H1 (cell line): ENCODE measurements at regions not wholly inside any gene's neighbourhood (a gene's known extent, or its start where the extent isn't known, plus 50 kb on each side); places are given as distances from the start of the nearest gene placed in this dataset.

ENCODE experiments used
- BACH1 ChIP-seq: IDR thresholded peaks from 2 replicates; pipeline ENCODE4 v1.6.1; 2012; ENCODE audit warnings: low read length, improper control_type of control experiment
- FOSL1 ChIP-seq: IDR thresholded peaks from 2 replicates; pipeline ENCODE4 v1.6.1; 2011; ENCODE audit warnings: mild to moderate bottlenecking, low read depth, low read length, moderate library complexity; ENCODE audit not compliant: insufficient read depth
- GABPA ChIP-seq: IDR thresholded peaks from 2 replicates; pipeline ENCODE4 v1.6.1; 2011; ENCODE audit warnings: mild to moderate bottlenecking, low read length, moderate library complexity, borderline replicate concordance; ENCODE audit not compliant: insufficient read depth
- GTF2F1 ChIP-seq: IDR thresholded peaks from 2 replicates; pipeline ENCODE4 v1.6.1; 2012; ENCODE audit warnings: low read depth, low read length, improper control_type of control experiment, borderline replicate concordance
- HDAC6 ChIP-seq: IDR thresholded peaks from one replicate; pipeline ENCODE4 v1.7.1; 2012; ENCODE audit warnings: low read depth, mild to moderate bottlenecking, inconsistent platforms, low read length, moderate library complexity
- JUND ChIP-seq: IDR thresholded peaks from 2 replicates; pipeline ENCODE4 v1.6.1; 2011; ENCODE audit warnings: mild to moderate bottlenecking, improper control_type of control experiment, low read length
- PHF8 ChIP-seq: fragments of 200-600 bp; sonication (generic); conservative IDR thresholded peaks from 2 replicates; pipeline ENCODE4 v1.7.1; 2012; ENCODE audit warnings: low read depth, mild to moderate bottlenecking, inconsistent platforms, low read length, moderate library complexity
- POLR2A ChIP-seq, 2 experiments: IDR thresholded peaks; 1 replicate in 1 of 2; 2 replicates in 1 of 2; pipeline ENCODE4 v1.6.1; 2011; ENCODE audit warnings: low read depth in 2 of 2, low read length in 2 of 2, mild to moderate bottlenecking in 2 of 2; ENCODE audit errors: control extremely low read depth in 1 of 2
- SAP30 ChIP-seq: fragments of 300-600 bp; sonication (generic); IDR thresholded peaks from 2 replicates; pipeline ENCODE4 v1.7.1; 2012; ENCODE audit warnings: low read length, moderate library complexity, mild to moderate bottlenecking, inconsistent platforms; ENCODE audit not compliant: insufficient read depth, insufficient replicate concordance
- SIRT6 ChIP-seq: IDR thresholded peaks from one replicate; pipeline ENCODE4 v1.7.1; 2012; ENCODE audit warnings: low read length, inconsistent platforms
- TCF12 ChIP-seq: IDR thresholded peaks from 2 replicates; pipeline ENCODE4 v1.6.1; 2011; ENCODE audit warnings: low read depth, mild to moderate bottlenecking, low read length
- TF ChIP-seq, protein P1 (sequence below): fragments of 300-600 bp; sonication (generic); IDR thresholded peaks from 2 replicates; pipeline ENCODE4 v1.7.1; 2012; ENCODE audit warnings: low read length, moderate library complexity, mild to moderate bottlenecking, inconsistent platforms; ENCODE audit not compliant: insufficient replicate concordance

- TF ChIP-seq, protein P1, sequence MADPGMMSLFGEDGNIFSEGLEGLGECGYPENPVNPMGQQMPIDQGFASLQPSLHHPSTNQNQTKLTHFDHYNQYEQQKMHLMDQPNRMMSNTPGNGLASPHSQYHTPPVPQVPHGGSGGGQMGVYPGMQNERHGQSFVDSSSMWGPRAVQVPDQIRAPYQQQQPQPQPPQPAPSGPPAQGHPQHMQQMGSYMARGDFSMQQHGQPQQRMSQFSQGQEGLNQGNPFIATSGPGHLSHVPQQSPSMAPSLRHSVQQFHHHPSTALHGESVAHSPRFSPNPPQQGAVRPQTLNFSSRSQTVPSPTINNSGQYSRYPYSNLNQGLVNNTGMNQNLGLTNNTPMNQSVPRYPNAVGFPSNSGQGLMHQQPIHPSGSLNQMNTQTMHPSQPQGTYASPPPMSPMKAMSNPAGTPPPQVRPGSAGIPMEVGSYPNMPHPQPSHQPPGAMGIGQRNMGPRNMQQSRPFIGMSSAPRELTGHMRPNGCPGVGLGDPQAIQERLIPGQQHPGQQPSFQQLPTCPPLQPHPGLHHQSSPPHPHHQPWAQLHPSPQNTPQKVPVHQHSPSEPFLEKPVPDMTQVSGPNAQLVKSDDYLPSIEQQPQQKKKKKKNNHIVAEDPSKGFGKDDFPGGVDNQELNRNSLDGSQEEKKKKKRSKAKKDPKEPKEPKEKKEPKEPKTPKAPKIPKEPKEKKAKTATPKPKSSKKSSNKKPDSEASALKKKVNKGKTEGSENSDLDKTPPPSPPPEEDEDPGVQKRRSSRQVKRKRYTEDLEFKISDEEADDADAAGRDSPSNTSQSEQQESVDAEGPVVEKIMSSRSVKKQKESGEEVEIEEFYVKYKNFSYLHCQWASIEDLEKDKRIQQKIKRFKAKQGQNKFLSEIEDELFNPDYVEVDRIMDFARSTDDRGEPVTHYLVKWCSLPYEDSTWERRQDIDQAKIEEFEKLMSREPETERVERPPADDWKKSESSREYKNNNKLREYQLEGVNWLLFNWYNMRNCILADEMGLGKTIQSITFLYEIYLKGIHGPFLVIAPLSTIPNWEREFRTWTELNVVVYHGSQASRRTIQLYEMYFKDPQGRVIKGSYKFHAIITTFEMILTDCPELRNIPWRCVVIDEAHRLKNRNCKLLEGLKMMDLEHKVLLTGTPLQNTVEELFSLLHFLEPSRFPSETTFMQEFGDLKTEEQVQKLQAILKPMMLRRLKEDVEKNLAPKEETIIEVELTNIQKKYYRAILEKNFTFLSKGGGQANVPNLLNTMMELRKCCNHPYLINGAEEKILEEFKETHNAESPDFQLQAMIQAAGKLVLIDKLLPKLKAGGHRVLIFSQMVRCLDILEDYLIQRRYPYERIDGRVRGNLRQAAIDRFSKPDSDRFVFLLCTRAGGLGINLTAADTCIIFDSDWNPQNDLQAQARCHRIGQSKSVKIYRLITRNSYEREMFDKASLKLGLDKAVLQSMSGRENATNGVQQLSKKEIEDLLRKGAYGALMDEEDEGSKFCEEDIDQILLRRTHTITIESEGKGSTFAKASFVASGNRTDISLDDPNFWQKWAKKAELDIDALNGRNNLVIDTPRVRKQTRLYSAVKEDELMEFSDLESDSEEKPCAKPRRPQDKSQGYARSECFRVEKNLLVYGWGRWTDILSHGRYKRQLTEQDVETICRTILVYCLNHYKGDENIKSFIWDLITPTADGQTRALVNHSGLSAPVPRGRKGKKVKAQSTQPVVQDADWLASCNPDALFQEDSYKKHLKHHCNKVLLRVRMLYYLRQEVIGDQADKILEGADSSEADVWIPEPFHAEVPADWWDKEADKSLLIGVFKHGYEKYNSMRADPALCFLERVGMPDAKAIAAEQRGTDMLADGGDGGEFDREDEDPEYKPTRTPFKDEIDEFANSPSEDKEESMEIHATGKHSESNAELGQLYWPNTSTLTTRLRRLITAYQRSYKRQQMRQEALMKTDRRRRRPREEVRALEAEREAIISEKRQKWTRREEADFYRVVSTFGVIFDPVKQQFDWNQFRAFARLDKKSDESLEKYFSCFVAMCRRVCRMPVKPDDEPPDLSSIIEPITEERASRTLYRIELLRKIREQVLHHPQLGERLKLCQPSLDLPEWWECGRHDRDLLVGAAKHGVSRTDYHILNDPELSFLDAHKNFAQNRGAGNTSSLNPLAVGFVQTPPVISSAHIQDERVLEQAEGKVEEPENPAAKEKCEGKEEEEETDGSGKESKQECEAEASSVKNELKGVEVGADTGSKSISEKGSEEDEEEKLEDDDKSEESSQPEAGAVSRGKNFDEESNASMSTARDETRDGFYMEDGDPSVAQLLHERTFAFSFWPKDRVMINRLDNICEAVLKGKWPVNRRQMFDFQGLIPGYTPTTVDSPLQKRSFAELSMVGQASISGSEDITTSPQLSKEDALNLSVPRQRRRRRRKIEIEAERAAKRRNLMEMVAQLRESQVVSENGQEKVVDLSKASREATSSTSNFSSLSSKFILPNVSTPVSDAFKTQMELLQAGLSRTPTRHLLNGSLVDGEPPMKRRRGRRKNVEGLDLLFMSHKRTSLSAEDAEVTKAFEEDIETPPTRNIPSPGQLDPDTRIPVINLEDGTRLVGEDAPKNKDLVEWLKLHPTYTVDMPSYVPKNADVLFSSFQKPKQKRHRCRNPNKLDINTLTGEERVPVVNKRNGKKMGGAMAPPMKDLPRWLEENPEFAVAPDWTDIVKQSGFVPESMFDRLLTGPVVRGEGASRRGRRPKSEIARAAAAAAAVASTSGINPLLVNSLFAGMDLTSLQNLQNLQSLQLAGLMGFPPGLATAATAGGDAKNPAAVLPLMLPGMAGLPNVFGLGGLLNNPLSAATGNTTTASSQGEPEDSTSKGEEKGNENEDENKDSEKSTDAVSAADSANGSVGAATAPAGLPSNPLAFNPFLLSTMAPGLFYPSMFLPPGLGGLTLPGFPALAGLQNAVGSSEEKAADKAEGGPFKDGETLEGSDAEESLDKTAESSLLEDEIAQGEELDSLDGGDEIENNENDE = no peak
- TF ChIP-seq TCF12 (no peak), GABPA (no peak), FOSL1 (no peak), GTF2F1 (no peak), POLR2A (IDR thresholded peaks at IDR 0.05; ENCODE audit: control extremely low read depth in 1 of 2, low read depth in 2 of 2, low read length in 2 of 2) (no peak), HDAC6 (no peak), SAP30 (no peak), BACH1 (no peak), PHF8 (no peak), JUND (no peak), SIRT6 (no peak)
Observed at GRCh38 chr2:150609831-150610582, 122.5 kb upstream of the RND3 start (continued).
